Endothelial cell of umbilical vein (primary cell): ENCODE measurements at regions not wholly inside any gene's neighbourhood (a gene's known extent, or its start where the extent isn't known, plus 50 kb on each side); places are given as distances from the start of the nearest gene placed in this dataset.

Experiments used
- CTCF ChIP-seq, 2 donors: IDR thresholded peaks; 1 replicate in 1 of 2; 2 replicates in 1 of 2; pipeline ENCODE4 v1.5.1; 2011; ENCODE audit warnings: low read length in 2 of 2, mild to moderate bottlenecking in 2 of 2, moderate library complexity in 2 of 2, control low read depth in 1 of 2, inconsistent platforms in 1 of 2, low read depth in 1 of 2; ENCODE audit not compliant: insufficient read depth in 1 of 2; ENCODE audit errors: extremely low read depth in 1 of 2
- EZH2 ChIP-seq: IDR thresholded peaks from 2 replicates; pipeline ENCODE4 v1.6.1; 2012; ENCODE audit warnings: borderline replicate concordance, low read depth, mild to moderate bottlenecking, moderate library complexity, low read length, inconsistent platforms; ENCODE audit not compliant: severe bottlenecking
- FOS ChIP-seq: IDR thresholded peaks from 2 replicates; pipeline ENCODE4 v1.6.1; 2011; ENCODE audit warnings: mild to moderate bottlenecking, low read length, moderate library complexity, borderline replicate concordance; ENCODE audit not compliant: insufficient read depth
- GATA2 ChIP-seq: IDR thresholded peaks from 2 replicates; pipeline ENCODE4 v1.7.0; 2011; ENCODE audit warnings: low read depth, mild to moderate bottlenecking, moderate library complexity, mixed read lengths, low read length; ENCODE audit not compliant: insufficient read length, insufficient read depth
- JUN ChIP-seq: IDR thresholded peaks from 2 replicates; pipeline ENCODE4 v1.6.1; 2011; ENCODE audit warnings: borderline replicate concordance, low read depth; ENCODE audit not compliant: insufficient read length, insufficient read depth
- MAX ChIP-seq: IDR thresholded peaks from 2 replicates; pipeline ENCODE4 v1.6.1; 2011; ENCODE audit not compliant: insufficient read depth, insufficient read length
- MYC ChIP-seq: IDR thresholded peaks from one replicate; pipeline ENCODE4 v1.6.1; 2011; ENCODE audit warnings: mild to moderate bottlenecking, low read depth, low read length
- POLR2A ChIP-seq: IDR thresholded peaks from 2 replicates; pipeline ENCODE4 v1.6.1; 2012; ENCODE audit warnings: low read depth, mild to moderate bottlenecking, control low read depth, low read length
- POLR2AphosphoS5 ChIP-seq: IDR thresholded peaks from 2 replicates; pipeline ENCODE4 v1.6.1; 2012; ENCODE audit warnings: low read depth, mild to moderate bottlenecking, control low read depth, low read length, moderate library complexity; ENCODE audit not compliant: insufficient read depth

GRCh38 chrY:21295206-21295605 lies 215.9 kb upstream of the RBMY1B start:
- TF ChIP-seq CTCF (IDR thresholded peaks at IDR 0.05; ENCODE audit: extremely low read depth in 1 of 2, insufficient read depth in 1 of 2, low read depth in 1 of 2, low read length in 2 of 2): no peak
- no peak for TF ChIP-seq POLR2AphosphoS5
- TF ChIP-seq EZH2: no peak
- TF ChIP-seq POLR2A: no peak
- no peak for TF ChIP-seq MAX
- TF ChIP-seq MYC: no peak
- no peak for TF ChIP-seq JUN
- no peak for TF ChIP-seq GATA2
- no peak for TF ChIP-seq FOS
